ENCODE measurements at regions not wholly inside any gene's neighbourhood (a gene's known extent, or its start where the extent isn't known, plus 50 kb on each side); places are given as distances from the start of the nearest gene placed in this dataset.

DNA sequence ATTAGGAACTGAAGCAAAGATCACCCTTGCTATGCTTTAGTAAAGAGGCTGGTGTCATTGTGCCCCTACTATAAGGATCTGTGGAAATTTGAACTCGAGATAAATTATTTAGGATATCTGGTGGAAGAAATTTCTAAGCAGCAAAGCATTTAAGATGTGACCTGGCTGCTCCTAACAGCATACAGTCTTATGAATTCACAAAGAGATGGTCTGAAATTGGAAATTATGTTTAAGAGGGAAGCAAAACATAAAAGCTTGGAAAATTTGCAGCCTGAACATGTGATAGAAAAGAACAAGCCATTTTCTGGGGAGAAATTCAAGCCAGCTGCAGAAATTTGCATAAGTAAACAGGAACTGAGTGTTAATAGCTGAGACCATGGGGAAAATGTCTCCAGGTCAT lies 223.7 kb downstream of the FBXO4 start:
- intact Hi-C loops (cut with DNase I, micrococcal nuclease): loop anchor here in 1 of 2 experiments (10.0 kb wide), 1 partner anchor 1134 kb away; no protein-coding TSS in a partner anchor
- Histone ChIP-seq H3K27ac (ENCODE audit: low read depth in 1 of 2, low read length in 2 of 2) (no peak overlapping the region), H3K9me3 (ENCODE audit: control insufficient read depth in 1 of 2, insufficient read depth in 1 of 2, low read length in 2 of 2) (peaks cover 18 to 19% of the 10 kb centered on the region in 2 experiments), H3K27me3 (ENCODE audit: control insufficient read depth in 1 of 2, insufficient read depth in 2 of 2, low read length in 2 of 2) (no peaks in the 10 kb centered on the region), H3K4me3 (ENCODE audit: low read length) (no peak overlapping the region), H3K4me1 (ENCODE audit: insufficient read depth, low read length) (no peaks in the 10 kb centered on the region), H3K36me3 (ENCODE audit: insufficient read depth, low read length) (no peaks in the 10 kb centered on the region)
- Mint-ChIP-seq H3K4me1 (ENCODE audit: low read depth) (no peaks in the 10 kb centered on the region), H3K9me3 (peaks cover 20% of the 10 kb centered on the region), H3K36me3 (ENCODE audit: low read depth) (no peaks in the 10 kb centered on the region), H3K27me3 (no peaks in the 10 kb centered on the region), H3K27ac (no peak overlapping the region), H3K4me3 (no peak overlapping the region)
- no peak for DNase-seq
- ChIA-PET POLR2A (no interaction called here), CTCF (no interaction called here)
- TF ChIP-seq, protein P1, sequence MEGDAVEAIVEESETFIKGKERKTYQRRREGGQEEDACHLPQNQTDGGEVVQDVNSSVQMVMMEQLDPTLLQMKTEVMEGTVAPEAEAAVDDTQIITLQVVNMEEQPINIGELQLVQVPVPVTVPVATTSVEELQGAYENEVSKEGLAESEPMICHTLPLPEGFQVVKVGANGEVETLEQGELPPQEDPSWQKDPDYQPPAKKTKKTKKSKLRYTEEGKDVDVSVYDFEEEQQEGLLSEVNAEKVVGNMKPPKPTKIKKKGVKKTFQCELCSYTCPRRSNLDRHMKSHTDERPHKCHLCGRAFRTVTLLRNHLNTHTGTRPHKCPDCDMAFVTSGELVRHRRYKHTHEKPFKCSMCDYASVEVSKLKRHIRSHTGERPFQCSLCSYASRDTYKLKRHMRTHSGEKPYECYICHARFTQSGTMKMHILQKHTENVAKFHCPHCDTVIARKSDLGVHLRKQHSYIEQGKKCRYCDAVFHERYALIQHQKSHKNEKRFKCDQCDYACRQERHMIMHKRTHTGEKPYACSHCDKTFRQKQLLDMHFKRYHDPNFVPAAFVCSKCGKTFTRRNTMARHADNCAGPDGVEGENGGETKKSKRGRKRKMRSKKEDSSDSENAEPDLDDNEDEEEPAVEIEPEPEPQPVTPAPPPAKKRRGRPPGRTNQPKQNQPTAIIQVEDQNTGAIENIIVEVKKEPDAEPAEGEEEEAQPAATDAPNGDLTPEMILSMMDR (IDR thresholded peaks at IDR 0.05): no peak
- ATAC-seq (ENCODE audit: poor library complexity): no peak

DNA sequence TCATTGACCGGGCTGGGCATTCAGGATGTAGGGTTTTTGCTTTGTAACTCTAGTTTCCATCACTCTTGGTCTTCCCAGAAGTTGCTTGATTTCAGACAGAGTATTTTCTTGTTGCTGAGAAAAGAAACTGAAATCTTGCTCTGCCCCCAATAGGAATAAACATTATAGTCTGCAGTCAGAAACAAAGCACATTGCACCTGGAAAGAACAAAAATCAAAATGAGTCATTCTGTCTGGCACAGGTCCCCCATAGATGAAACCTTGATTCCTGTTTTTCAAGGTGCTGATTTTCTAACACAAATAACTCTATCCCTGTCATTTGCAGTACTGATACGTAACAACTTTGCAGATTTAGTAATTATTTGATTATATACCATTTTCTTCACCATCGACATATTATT lies 232.1 kb downstream of the FBXO4 start:
- no peak for DNase-seq
- Mint-ChIP-seq H3K9me3 (no peaks in the 10 kb centered on the region), H3K4me1 (ENCODE audit: low read depth) (no peaks in the 10 kb centered on the region), H3K27me3 (no peaks in the 10 kb centered on the region), H3K27ac (no peak overlapping the region), H3K36me3 (ENCODE audit: low read depth) (no peaks in the 10 kb centered on the region), H3K4me3 (no peak overlapping the region)
- TF ChIP-seq, protein P1 (IDR thresholded peaks at IDR 0.05): no peak
- no peaks in the 10 kb centered on the region for H3K27me3 ChIP-seq (ENCODE audit: control insufficient read depth in 1 of 2, insufficient read depth in 2 of 2, low read length in 2 of 2)
- H3K27ac ChIP-seq (ENCODE audit: low read depth in 1 of 2, low read length in 2 of 2): no peak overlapping the region
- CTCF ChIA-PET: no interaction called here
- no peak overlapping the region for H3K4me3 ChIP-seq (ENCODE audit: low read length)
- no peak for ATAC-seq (ENCODE audit: poor library complexity)
- no peaks in the 10 kb centered on the region for H3K4me1 ChIP-seq (ENCODE audit: insufficient read depth, low read length)
- no peaks in the 10 kb centered on the region for H3K36me3 ChIP-seq (ENCODE audit: insufficient read depth, low read length)
- intact Hi-C loops (cut with DNase I, micrococcal nuclease): no loop called here
- POLR2A ChIA-PET: no interaction called here
- no peaks in the 10 kb centered on the region for H3K9me3 ChIP-seq (ENCODE audit: control insufficient read depth in 1 of 2, insufficient read depth in 1 of 2, low read length in 2 of 2)

DNA sequence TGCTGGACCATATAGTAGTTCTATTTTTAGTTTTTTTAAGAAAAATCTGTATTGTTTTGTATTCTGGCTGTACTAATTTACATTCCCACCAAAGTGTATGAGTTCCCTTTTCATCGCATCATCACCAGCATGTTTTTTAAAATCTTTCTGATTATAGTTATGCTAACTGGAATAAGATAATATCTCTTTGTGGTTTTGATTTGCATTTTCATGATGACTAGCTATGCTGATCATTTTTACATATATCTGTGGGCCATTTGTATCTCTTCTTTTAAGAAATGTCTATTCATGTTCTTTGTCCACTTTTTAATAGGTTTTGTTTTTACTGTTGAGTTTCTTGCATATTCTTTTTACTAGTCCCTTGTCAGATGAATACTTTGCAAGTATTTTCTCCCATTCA lies 238.0 kb downstream of the FBXO4 start:
- TF ChIP-seq, protein P1 (IDR thresholded peaks at IDR 0.05): no peak
- Histone ChIP-seq H3K27ac (ENCODE audit: low read depth in 1 of 2, low read length in 2 of 2) (no peak overlapping the region), H3K4me1 (ENCODE audit: insufficient read depth, low read length) (no peaks in the 10 kb centered on the region), H3K36me3 (ENCODE audit: insufficient read depth, low read length) (no peaks in the 10 kb centered on the region), H3K9me3 (ENCODE audit: control insufficient read depth in 1 of 2, insufficient read depth in 1 of 2, low read length in 2 of 2) (no peaks in the 10 kb centered on the region), H3K27me3 (ENCODE audit: control insufficient read depth in 1 of 2, insufficient read depth in 2 of 2, low read length in 2 of 2) (no peaks in the 10 kb centered on the region), H3K4me3 (ENCODE audit: low read length) (no peak overlapping the region)
- ChIA-PET CTCF (no interaction called here), POLR2A (no interaction called here)
- intact Hi-C loops (cut with DNase I, micrococcal nuclease): no loop called here
- Mint-ChIP-seq H3K36me3 (ENCODE audit: low read depth) (no peaks in the 10 kb centered on the region), H3K4me1 (ENCODE audit: low read depth) (no peaks in the 10 kb centered on the region), H3K9me3 (no peaks in the 10 kb centered on the region), H3K27me3 (no peaks in the 10 kb centered on the region), H3K27ac (no peak overlapping the region), H3K4me3 (no peak overlapping the region)
- ATAC-seq (ENCODE audit: poor library complexity): no peak
- no peak for DNase-seq

Data from CD4-positive, alpha-beta T cell (primary cell).